ENCODE measurements at regions not wholly inside any gene's neighbourhood (a gene's known extent, or its start where the extent isn't known, plus 50 kb on each side); places are given as distances from the start of the nearest gene placed in this dataset.

GRCh38 chrX:42090395-42090794, 167.0 kb upstream of the CASK start:
- TF ChIP-seq CTCF (IDR thresholded peaks at IDR 0.05) (no peak), POLR2A (IDR thresholded peaks at IDR 0.05) (no peak), POLR2AphosphoS5 (IDR thresholded peaks at IDR 0.05) (no peak), EP300 (IDR thresholded peaks at IDR 0.05) (no peak)

Data from sigmoid colon (tissue), 4 donors.